ENCODE measurements at regions not wholly inside any gene's neighbourhood (a gene's known extent, or its start where the extent isn't known, plus 50 kb on each side); places are given as distances from the start of the nearest gene placed in this dataset.

DNA sequence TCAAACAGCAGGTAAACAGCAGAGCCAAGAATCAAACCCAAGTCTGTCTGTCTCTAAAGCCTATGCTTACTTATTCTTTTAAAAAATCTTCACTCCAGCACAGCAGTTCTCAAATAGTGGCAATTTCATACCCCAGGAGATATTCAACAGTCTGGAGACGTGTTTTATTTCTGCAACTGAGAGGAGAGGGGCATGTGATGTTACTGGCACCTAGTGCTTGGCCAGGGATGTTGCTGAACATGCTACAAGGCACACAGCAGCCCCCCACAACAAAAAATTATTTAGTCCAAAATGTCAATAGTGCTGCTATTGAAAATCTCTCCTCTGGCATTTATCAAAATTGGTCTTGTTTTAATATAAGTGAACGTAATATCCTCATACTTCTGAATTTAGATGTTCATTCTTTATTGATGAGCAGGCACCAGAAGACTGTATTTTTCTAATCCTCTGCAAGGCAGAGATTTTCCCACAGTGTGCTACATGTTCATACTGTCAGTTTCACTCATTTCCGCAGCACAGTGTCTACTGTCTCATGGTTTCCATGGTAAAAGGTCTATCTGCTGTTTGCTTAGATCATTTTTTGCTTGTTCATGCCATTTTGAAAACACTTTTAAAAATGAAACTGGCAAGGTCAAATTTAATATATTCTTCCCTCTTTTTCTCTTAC is 90.5 kb downstream of the LRATD1 start (continued):
- TF ChIP-seq ATF6 (CRISPR knock-in tag; IDR thresholded peaks at IDR 0.05) = no peak
- TF ChIP-seq POLR2B (IDR thresholded peaks at IDR 0.05; ENCODE audit: low read depth, partially characterized antibody) = no peak
- TF ChIP-seq DACH1 (IDR thresholded peaks at IDR 0.05; ENCODE audit: partially characterized antibody) = no peak
- TF ChIP-seq ZBTB11 (CRISPR knock-in tag; IDR thresholded peaks at IDR 0.05) = no peak

All from K562 (cell line).